HCT116 (cell line): ENCODE measurements at regions not wholly inside any gene's neighbourhood (a gene's known extent, or its start where the extent isn't known, plus 50 kb on each side); places are given as distances from the start of the nearest gene placed in this dataset.

ENCODE experiments used
- EZH2 ChIP-seq: fragments of 200-600 bp; sonication (generic); IDR thresholded peaks from 2 replicates; pipeline ENCODE4 v1.6.1; 2017; ENCODE audit warnings: antibody characterized with exemption, mixed run types
- POLR2AphosphoS5 ChIP-seq: IDR thresholded peaks from 2 replicates; pipeline ENCODE4 v1.6.1; 2011; ENCODE audit warnings: mild to moderate bottlenecking, low read depth, low read length, moderate library complexity

DNA sequence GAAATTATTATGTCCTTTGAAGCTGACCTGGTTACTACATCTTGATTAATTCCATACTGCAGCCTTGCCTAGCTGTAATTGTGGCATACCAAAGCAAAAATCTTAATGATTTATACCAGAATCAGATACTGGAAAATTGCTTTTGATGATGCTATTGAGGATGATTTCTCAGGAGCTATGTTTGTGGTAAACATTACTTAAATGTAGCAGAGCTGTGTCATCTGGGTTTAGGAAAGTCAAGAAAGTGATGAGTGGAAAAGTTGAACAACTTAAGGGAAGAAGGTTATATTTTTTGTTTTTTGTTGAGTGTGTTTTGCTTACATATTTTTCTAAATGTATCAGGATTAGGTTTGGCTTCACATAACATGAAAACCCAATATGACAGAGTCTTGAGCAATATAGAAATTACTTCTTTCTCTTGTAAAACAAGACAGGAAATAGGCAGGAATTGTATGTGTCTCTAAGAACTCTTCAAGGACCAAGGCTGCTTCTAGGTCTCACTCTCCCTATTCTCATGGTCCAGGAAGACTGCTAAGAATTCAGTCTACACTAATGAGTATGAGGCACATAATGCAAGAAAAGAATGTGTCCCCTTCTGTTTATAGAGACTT, 87.6 kb upstream of the MTPN start:
- no peak for TF ChIP-seq EZH2
- TF ChIP-seq POLR2AphosphoS5 = no peak
